ENCODE measurements at regions not wholly inside any gene's neighbourhood (a gene's known extent, or its start where the extent isn't known, plus 50 kb on each side); places are given as distances from the start of the nearest gene placed in this dataset.
"Not testable (repeated sequence)": the region's sequence is repeated elsewhere in the genome, so short reads cannot be mapped to it uniquely, and the experiment has no call there.

GRCh38 chr1:10920063-10920626 is 92.3 kb upstream of the TARDBP start:
- H3K4me3 ChIP-seq (ENCODE audit: control insufficient read depth in 1 of 7, extremely low read depth in 1 of 7, insufficient read depth in 4 of 7, low read depth in 2 of 7, low read length in 6 of 7) = no peak overlapping the region
- ChIA-PET POLR2A (no interaction called here), CTCF (no interaction called here)
- H3K4me1 ChIP-seq (ENCODE audit: control extremely low read depth in 1 of 4, control insufficient read depth in 4 of 4, insufficient read depth in 4 of 4, low read length in 3 of 4) = peaks cover 0 to 14% (median 9%) of the 10 kb centered on the region in 4 experiments
- H3K27ac ChIP-seq (ENCODE audit: insufficient read depth in 1 of 2, low read depth in 1 of 2, low read length in 2 of 2, poor library complexity in 1 of 2, severe bottlenecking in 2 of 2) = no peak overlapping the region
- 85% methylated on average over 4 of the region's 9 CpGs for WGBS (ENCODE audit: insufficient coverage)
- H3K27me3 ChIP-seq (replicated peaks in 2 of 5; ENCODE audit: control insufficient read depth in 4 of 5, insufficient read depth in 5 of 5, low read length in 4 of 5) = no peaks in the 10 kb centered on the region
- no peak for DNase-seq
- no peaks in the 10 kb centered on the region for H3K36me3 ChIP-seq (ENCODE audit: control insufficient read depth in 4 of 4, insufficient read depth in 4 of 4, low read length in 3 of 4)
- no peaks in the 10 kb centered on the region for H3K9me3 ChIP-seq (ENCODE audit: control extremely low read depth in 1 of 5, control insufficient read depth in 4 of 5, insufficient read depth in 2 of 5, low read depth in 1 of 5, low read length in 4 of 5)

- 100% methylated on average over 5 of the region's 8 CpGs for WGBS (ENCODE audit: insufficient coverage)
- DNase-seq; CTCF ChIA-PET; H3K9me3 ChIP-seq (ENCODE audit: control extremely low read depth in 1 of 5, control insufficient read depth in 4 of 5, insufficient read depth in 2 of 5, low read depth in 1 of 5, low read length in 4 of 5); H3K27me3 ChIP-seq (replicated peaks in 2 of 5; ENCODE audit: control insufficient read depth in 4 of 5, insufficient read depth in 5 of 5, low read length in 4 of 5); H3K36me3 ChIP-seq (ENCODE audit: control insufficient read depth in 4 of 4, insufficient read depth in 4 of 4, low read length in 3 of 4); H3K4me3 ChIP-seq (ENCODE audit: control insufficient read depth in 1 of 7, extremely low read depth in 1 of 7, insufficient read depth in 4 of 7, low read depth in 2 of 7, low read length in 6 of 7); H3K27ac ChIP-seq (ENCODE audit: insufficient read depth in 1 of 2, low read depth in 1 of 2, low read length in 2 of 2, poor library complexity in 1 of 2, severe bottlenecking in 2 of 2): not testable (repeated sequence)
- POLR2A ChIA-PET = interaction anchor here (0.7 kb wide), 2 partner anchors 17 to 243 kb away, joined by 3 to 6 read pairs; no protein-coding TSS in a partner anchor
- H3K4me1 ChIP-seq (ENCODE audit: control extremely low read depth in 1 of 4, control insufficient read depth in 4 of 4, insufficient read depth in 4 of 4, low read length in 3 of 4) = peaks cover 0 to 11% (median 7%) of the 10 kb centered on the region in 4 experiments
Measured at GRCh38 chr1:10922315-10923060, 90.0 kb upstream of the TARDBP start.

- Histone ChIP-seq H3K27ac (ENCODE audit: insufficient read depth in 1 of 2, low read depth in 1 of 2, low read length in 2 of 2, poor library complexity in 1 of 2, severe bottlenecking in 2 of 2) (no peak overlapping the region), H3K4me3 (ENCODE audit: control insufficient read depth in 1 of 7, extremely low read depth in 1 of 7, insufficient read depth in 4 of 7, low read depth in 2 of 7, low read length in 6 of 7) (no peak overlapping the region), H3K4me1 (ENCODE audit: control extremely low read depth in 1 of 4, control insufficient read depth in 4 of 4, insufficient read depth in 4 of 4, low read length in 3 of 4) (no peaks in the 10 kb centered on the region), H3K36me3 (ENCODE audit: control insufficient read depth in 4 of 4, insufficient read depth in 4 of 4, low read length in 3 of 4) (no peaks in the 10 kb centered on the region), H3K9me3 (ENCODE audit: control extremely low read depth in 1 of 5, control insufficient read depth in 4 of 5, insufficient read depth in 2 of 5, low read depth in 1 of 5, low read length in 4 of 5) (peaks cover 0 to 9% (median 7%) of the 10 kb centered on the region in 5 experiments), H3K27me3 (replicated peaks in 2 of 5; ENCODE audit: control insufficient read depth in 4 of 5, insufficient read depth in 5 of 5, low read length in 4 of 5) (no peaks in the 10 kb centered on the region)
- DNase-seq = no peak
- CTCF ChIA-PET = interaction anchor here (1.7 kb wide), 1 partner anchor 417 kb away, joined by 3 read pairs; no protein-coding TSS in a partner anchor
- 100% methylated on average over 4 of the region's 4 CpGs for WGBS (ENCODE audit: insufficient coverage)
- POLR2A ChIA-PET = no interaction called here
Measured at GRCh38 chr1:10924030-10924429, 88.4 kb upstream of the TARDBP start.

GRCh38 chr1:10928654-10929053 is 83.8 kb upstream of the TARDBP start:
- 98% methylated on average over 4 of the region's 4 CpGs for WGBS (ENCODE audit: insufficient coverage)

GRCh38 chr1:10932088-10932487 is 80.4 kb upstream of the TARDBP start:
- no peaks in the 10 kb centered on the region for H3K36me3 ChIP-seq (ENCODE audit: control insufficient read depth in 4 of 4, insufficient read depth in 4 of 4, low read length in 3 of 4)
- H3K27me3 ChIP-seq (replicated peaks in 2 of 5; ENCODE audit: control insufficient read depth in 4 of 5, insufficient read depth in 5 of 5, low read length in 4 of 5) = no peaks in the 10 kb centered on the region
- no peak overlapping the region for H3K27ac ChIP-seq (ENCODE audit: insufficient read depth in 1 of 2, low read depth in 1 of 2, low read length in 2 of 2, poor library complexity in 1 of 2, severe bottlenecking in 2 of 2)
- H3K9me3 ChIP-seq (ENCODE audit: control extremely low read depth in 1 of 5, control insufficient read depth in 4 of 5, insufficient read depth in 2 of 5, low read depth in 1 of 5, low read length in 4 of 5) = peaks cover 0 to 11% (median 9%) of the 10 kb centered on the region in 5 experiments
- peak; percentile 65 to 96 (median 94) for DNase-seq
- H3K4me3 ChIP-seq (ENCODE audit: control insufficient read depth in 1 of 7, extremely low read depth in 1 of 7, insufficient read depth in 4 of 7, low read depth in 2 of 7, low read length in 6 of 7) = no peak overlapping the region
- peaks cover 0 to 12% (median 5%) of the 10 kb centered on the region in 4 experiments for H3K4me1 ChIP-seq (ENCODE audit: control extremely low read depth in 1 of 4, control insufficient read depth in 4 of 4, insufficient read depth in 4 of 4, low read length in 3 of 4)
- ChIA-PET CTCF (no interaction called here), POLR2A (no interaction called here)
- WGBS (ENCODE audit: insufficient coverage) = 27% methylated on average over 3 of the region's 6 CpGs

More at GRCh38 chr1:10928654-10929053, 83.8 kb upstream of the TARDBP start:
- DNase-seq = no peak
- no peaks in the 10 kb centered on the region for H3K36me3 ChIP-seq (ENCODE audit: control insufficient read depth in 4 of 4, insufficient read depth in 4 of 4, low read length in 3 of 4)
- POLR2A ChIA-PET = no interaction called here
- H3K27ac ChIP-seq (ENCODE audit: insufficient read depth in 1 of 2, low read depth in 1 of 2, low read length in 2 of 2, poor library complexity in 1 of 2, severe bottlenecking in 2 of 2) = no peak overlapping the region
- H3K4me1 ChIP-seq (ENCODE audit: control extremely low read depth in 1 of 4, control insufficient read depth in 4 of 4, insufficient read depth in 4 of 4, low read length in 3 of 4) = peaks cover 0 to 9% (median 4%) of the 10 kb centered on the region in 4 experiments
- CTCF ChIA-PET = no interaction called here
- no peak overlapping the region for H3K4me3 ChIP-seq (ENCODE audit: control insufficient read depth in 1 of 7, extremely low read depth in 1 of 7, insufficient read depth in 4 of 7, low read depth in 2 of 7, low read length in 6 of 7)
- peaks cover 0 to 11% (median 9%) of the 10 kb centered on the region in 5 experiments for H3K9me3 ChIP-seq (ENCODE audit: control extremely low read depth in 1 of 5, control insufficient read depth in 4 of 5, insufficient read depth in 2 of 5, low read depth in 1 of 5, low read length in 4 of 5)
- H3K27me3 ChIP-seq (replicated peaks in 2 of 5; ENCODE audit: control insufficient read depth in 4 of 5, insufficient read depth in 5 of 5, low read length in 4 of 5) = no peaks in the 10 kb centered on the region

GRCh38 chr1:10934150-10934818 is 78.2 kb upstream of the TARDBP start:
- peaks cover 0 to 12% (median 5%) of the 10 kb centered on the region in 4 experiments for H3K4me1 ChIP-seq (ENCODE audit: control extremely low read depth in 1 of 4, control insufficient read depth in 4 of 4, insufficient read depth in 4 of 4, low read length in 3 of 4)
- no peaks in the 10 kb centered on the region for H3K27me3 ChIP-seq (replicated peaks in 2 of 5; ENCODE audit: control insufficient read depth in 4 of 5, insufficient read depth in 5 of 5, low read length in 4 of 5)
- DNase-seq = no peak
- no peaks in the 10 kb centered on the region for H3K36me3 ChIP-seq (ENCODE audit: control insufficient read depth in 4 of 4, insufficient read depth in 4 of 4, low read length in 3 of 4)
- CTCF ChIA-PET = interaction anchor here (0.9 to 1.9 kb wide), 4 partner anchors 25 to 420 kb away, joined by 3 to 6 read pairs (median 4); no protein-coding TSS in a partner anchor
- POLR2A ChIA-PET = no interaction called here
- H3K4me3 ChIP-seq (ENCODE audit: control insufficient read depth in 1 of 7, extremely low read depth in 1 of 7, insufficient read depth in 4 of 7, low read depth in 2 of 7, low read length in 6 of 7) = no peak overlapping the region
- WGBS (ENCODE audit: insufficient coverage) = 83% methylated on average over 11 of the region's 12 CpGs
- no peak overlapping the region for H3K27ac ChIP-seq (ENCODE audit: insufficient read depth in 1 of 2, low read depth in 1 of 2, low read length in 2 of 2, poor library complexity in 1 of 2, severe bottlenecking in 2 of 2)
- peaks cover 0 to under 1% (median 0%) of the 10 kb centered on the region in 5 experiments for H3K9me3 ChIP-seq (ENCODE audit: control extremely low read depth in 1 of 5, control insufficient read depth in 4 of 5, insufficient read depth in 2 of 5, low read depth in 1 of 5, low read length in 4 of 5)

GRCh38 chr1:10935246-10935645 is 77.2 kb upstream of the TARDBP start:
- Histone ChIP-seq H3K4me3 (ENCODE audit: control insufficient read depth in 1 of 7, extremely low read depth in 1 of 7, insufficient read depth in 4 of 7, low read depth in 2 of 7, low read length in 6 of 7) (no peak overlapping the region), H3K36me3 (ENCODE audit: control insufficient read depth in 4 of 4, insufficient read depth in 4 of 4, low read length in 3 of 4) (no peaks in the 10 kb centered on the region), H3K27me3 (replicated peaks in 2 of 5; ENCODE audit: control insufficient read depth in 4 of 5, insufficient read depth in 5 of 5, low read length in 4 of 5) (no peaks in the 10 kb centered on the region), H3K27ac (ENCODE audit: insufficient read depth in 1 of 2, low read depth in 1 of 2, low read length in 2 of 2, poor library complexity in 1 of 2, severe bottlenecking in 2 of 2) (no peak overlapping the region), H3K9me3 (ENCODE audit: control extremely low read depth in 1 of 5, control insufficient read depth in 4 of 5, insufficient read depth in 2 of 5, low read depth in 1 of 5, low read length in 4 of 5) (no peaks in the 10 kb centered on the region), H3K4me1 (ENCODE audit: control extremely low read depth in 1 of 4, control insufficient read depth in 4 of 4, insufficient read depth in 4 of 4, low read length in 3 of 4) (peaks cover 0 to 19% (median 12%) of the 10 kb centered on the region in 4 experiments)
- no peak for DNase-seq
- CTCF ChIA-PET = interaction anchor here (0.9 to 1.2 kb wide), 2 partner anchors 24 to 26 kb away, joined by 3 read pairs; no protein-coding TSS in a partner anchor
- WGBS (ENCODE audit: insufficient coverage) = 95% methylated on average over 8 of the region's 8 CpGs
- POLR2A ChIA-PET = no interaction called here
